GM19324 (cell line): ENCODE measurements at regions not wholly inside any gene's neighbourhood (a gene's known extent, or its start where the extent isn't known, plus 50 kb on each side); places are given as distances from the start of the nearest gene placed in this dataset.

Source experiments
- ATAC-seq: cut with Tn5 transposase; IDR thresholded peaks from one replicate; pipeline ENCODE4 v1.9.1; 2021; ENCODE audit warnings: mild to moderate bottlenecking, moderate library complexity; ENCODE audit not compliant: unreplicated experiment, low FRiP score

DNA sequence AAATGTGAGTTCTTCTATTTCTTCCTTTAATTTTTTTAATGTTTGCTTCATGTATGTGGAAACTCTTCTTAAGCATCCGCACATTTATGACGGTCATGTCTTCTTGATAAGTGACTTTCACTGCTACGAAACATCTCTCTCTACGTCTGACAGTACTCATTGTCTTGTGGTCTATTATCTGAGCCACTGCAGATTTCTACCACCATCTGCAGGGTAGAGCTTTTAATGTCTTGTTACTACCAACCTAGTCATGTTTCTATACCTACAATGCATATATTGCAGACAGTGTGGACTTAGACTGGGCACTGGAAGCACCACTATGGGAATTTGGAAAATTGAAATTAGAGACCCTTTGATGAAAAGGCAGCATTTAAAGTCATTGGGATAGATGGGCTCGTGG is 75.4 kb upstream of the ARHGEF7 start:
- ATAC-seq: no peak

DNA sequence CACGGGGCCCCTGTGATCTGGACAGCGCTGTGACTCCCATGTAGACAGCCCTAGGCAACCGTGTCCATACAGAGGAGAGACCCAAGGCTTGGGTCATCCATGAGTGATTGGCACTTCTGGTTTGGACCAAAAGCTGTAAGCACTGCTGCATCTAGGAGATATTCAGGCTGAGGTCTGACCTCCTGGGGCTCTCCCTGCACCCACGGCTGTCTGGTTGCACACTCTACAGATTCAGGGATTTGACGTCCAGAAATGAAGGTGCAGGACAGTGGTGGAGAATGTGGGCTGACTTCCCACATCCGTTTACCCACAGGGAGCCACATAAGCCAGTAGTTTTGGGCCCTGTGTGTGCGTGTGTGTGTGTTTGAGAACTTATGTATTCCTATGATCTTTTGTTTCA is 76.2 kb upstream of the ARHGEF7 start:
- ATAC-seq: no peak

GRCh38 chr13:111037927-111038326 is 77.2 kb upstream of the ARHGEF7 start:
- no peak for ATAC-seq

DNA sequence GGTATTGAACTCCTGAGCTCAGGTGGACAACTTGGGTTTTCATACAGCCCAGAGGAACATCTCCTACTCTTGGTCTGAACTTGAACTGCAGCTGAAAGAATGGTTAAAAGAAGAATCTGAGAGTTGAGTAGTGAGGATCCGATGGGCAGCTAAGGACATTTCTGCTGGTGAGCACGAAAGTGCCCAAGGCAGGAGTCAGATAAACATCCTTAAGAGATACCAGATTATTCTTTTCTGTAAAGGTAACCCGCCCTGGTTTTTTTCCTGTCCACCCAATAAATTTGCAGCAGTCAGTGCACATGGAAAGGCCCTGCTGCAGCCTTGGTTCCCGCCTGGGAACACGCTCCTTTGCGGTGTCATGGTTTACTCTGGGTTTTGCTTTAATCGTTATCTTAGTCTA is 78.4 kb upstream of the ARHGEF7 start:
- no peak for ATAC-seq

DNA sequence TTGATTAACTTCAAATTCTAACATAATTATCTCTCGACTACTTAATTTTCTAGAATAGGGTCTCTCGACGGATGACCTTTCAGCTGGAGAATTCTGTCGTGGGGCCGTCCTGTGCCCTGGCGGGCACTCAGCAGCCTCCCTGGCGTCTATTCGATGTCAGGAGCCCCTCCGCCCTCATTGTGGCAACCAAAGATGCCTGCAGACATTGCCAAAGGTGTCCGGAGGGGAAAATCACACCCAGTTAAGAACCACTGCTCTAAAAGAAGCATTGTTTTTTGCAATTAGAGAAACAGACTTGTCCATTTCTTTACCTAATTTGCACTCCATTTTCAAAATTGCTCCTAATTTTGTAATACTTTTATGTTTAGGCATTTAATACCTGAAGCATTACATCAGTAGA is 79.2 kb upstream of the ARHGEF7 start:
- ATAC-seq: no peak

DNA sequence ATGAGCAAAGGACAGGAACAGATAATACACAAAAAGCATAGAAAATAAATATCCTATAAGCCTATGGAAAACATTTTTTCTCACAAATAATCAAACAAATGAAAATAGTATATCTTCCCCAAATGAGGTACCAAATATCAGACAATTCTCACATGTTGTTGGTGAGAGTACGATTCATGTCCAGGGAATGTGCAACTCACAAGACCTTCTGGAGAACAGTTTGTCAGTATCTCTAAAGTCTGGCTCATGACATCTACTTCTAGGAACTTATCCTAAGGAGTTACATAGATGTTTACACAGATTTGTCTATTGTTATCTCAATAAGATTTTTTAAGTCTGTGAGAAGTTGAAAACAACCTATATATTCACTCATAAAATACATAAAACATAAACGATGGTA is 80.3 kb upstream of the ARHGEF7 start:
- ATAC-seq: no peak

GRCh38 chr13:111033172-111034130 is 81.7 kb upstream of the ARHGEF7 start:
- no peak for ATAC-seq

GRCh38 chr13:111031531-111031961 is 83.6 kb upstream of the ARHGEF7 start:
- no peak for ATAC-seq

- ATAC-seq: no peak
Observed at GRCh38 chr13:111029957-111030609, 85.0 kb upstream of the ARHGEF7 start.

DNA sequence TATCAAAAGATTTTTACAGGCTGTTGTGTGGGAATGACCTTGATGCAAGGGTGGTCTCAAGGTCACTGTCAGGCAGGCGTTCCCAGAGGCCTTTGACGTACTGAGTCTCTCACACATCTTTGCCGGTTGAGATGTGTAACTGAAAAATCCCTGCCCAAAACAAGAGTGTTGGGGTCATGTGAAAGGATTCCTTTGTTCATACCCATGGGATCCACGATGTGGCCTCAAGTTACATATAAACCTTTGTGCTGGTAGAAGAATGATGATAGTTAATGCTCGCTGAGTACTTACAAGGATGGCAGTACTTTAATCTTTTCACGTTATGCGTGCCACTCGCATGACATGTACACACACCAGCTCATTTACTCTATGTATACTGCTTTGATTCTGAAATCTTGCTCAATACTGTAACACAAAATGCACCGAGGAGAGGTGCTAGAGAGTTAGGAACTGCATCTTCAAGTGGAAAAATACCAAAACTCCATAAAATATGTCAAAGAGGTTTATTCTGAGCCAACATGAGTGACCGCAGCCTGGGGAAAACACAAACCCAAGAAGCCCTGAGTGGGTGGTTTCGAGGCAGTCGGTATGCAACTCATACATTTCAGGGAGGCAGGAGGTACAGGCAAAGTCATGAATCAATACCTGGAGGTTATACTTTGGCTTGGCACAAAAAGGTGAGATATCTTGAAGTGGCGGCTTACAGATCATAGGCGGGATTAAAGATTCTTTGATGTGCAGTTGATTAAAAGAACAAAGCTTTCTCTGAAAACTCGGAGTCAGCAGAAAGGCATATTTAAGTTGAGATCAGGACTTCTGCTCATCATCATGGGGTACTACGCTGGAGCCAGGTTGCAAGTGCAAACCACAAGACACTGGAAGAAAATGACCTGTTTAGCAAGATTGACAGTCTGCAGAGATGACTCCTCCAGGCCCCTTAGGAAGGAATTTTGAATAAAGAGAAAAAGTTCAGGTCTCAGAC is 87.4 kb upstream of the ARHGEF7 start:
- no peak for ATAC-seq

GRCh38 chr13:111025310-111025709 is 89.8 kb upstream of the ARHGEF7 start:
- no peak for ATAC-seq

- ATAC-seq: no peak
Observed at GRCh38 chr13:111022886-111023285, 92.2 kb upstream of the ARHGEF7 start.

GRCh38 chr13:111022241-111022640 is 92.9 kb upstream of the ARHGEF7 start:
- no peak for ATAC-seq

DNA sequence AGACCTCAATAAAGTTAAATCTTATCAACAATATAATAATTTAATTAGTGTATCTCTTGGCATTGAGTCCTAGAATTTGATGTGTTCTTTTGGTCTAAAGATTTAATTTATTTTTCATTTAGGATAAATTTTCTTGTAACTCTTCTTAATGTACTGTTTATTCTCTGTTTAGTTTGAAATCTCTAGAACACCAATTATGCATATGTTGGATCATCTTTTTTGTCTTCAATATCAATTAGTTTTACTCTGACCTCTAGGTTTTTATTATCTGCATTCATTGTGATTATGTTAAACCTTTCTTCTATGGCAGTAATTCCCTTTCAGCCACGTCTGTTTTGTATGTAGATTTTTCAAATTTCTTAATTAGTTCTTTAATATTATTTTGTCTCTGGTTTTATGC is 93.8 kb upstream of the ARHGEF7 start:
- ATAC-seq: no peak

- ATAC-seq: no peak
Observed at GRCh38 chr13:111020546-111020945, 94.6 kb upstream of the ARHGEF7 start.

GRCh38 chr13:111020021-111020420 is 95.1 kb upstream of the ARHGEF7 start:
- ATAC-seq: no peak

DNA sequence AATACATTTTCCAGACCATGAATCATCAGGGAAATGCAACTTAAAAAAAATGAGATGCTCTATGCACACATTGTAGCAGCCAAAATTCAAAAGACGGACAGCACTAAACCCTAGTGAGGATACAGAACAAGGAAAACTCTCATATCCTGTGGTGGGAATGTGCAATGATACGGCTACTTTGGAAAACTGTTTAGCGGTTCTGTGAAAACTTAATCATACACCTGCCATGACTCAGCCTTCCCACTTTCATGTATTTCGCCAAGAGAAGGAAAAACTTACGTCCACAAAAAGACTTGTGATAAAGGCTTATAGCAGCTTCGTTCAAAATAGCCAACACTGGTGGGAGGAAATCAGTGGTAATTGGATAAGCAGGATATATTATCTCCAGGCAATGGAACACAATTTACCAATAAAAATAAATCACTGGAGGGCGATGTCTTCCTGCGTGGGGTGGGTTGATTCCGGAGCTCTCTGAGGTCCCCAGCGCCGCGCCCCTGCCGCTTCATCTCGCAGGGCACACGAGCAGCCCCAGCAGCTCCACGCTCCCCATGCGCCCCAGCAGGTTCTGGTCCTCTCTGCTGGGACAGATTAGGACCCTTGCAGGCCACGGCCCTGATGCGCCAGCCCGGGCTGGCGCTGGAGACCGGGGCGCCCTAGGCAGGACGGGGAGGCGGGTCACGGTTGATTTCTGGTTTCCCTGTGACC is 97.2 kb upstream of the ARHGEF7 start:
- ATAC-seq: no peak

DNA sequence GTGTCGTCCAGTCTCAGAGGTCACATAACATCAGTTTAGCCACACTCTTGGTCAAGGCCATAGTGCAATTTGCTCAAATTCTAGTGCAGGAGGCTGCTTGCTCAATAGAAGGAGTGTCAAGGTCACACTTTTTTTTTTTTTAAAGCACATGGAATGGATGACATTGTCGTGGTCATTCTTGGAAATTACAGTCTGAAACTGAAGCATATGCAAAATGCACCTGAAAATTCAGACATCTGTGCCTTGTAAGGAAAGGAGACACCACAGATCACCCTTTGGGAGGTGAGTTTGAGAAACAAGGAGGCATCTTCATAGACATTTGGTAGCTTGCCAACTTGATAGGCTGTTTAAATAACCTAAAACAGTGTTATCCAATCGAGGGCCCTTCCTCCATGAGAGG is 98.3 kb upstream of the ANKRD10 start:
- no peak for ATAC-seq

DNA sequence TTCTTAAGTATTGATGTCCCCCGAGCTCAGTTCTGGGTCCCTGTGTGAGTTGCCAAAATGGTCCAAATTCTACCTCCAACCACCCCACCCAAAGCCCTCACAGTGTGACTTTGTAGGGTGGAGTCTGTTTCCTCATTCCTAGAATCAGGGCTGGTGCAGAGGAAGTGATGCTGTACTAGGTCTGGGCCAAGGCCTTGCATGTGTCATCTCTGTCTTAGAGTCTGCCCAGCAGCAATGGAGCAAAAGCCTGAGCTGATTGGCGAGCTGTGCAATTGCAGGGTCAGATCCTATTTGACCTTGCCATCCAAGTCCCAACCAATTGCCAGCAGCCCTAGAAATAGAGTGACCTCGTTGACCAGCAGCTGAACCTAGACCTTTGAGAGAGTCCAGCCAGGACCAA is 97.0 kb upstream of the ANKRD10 start:
- ATAC-seq: no peak

DNA sequence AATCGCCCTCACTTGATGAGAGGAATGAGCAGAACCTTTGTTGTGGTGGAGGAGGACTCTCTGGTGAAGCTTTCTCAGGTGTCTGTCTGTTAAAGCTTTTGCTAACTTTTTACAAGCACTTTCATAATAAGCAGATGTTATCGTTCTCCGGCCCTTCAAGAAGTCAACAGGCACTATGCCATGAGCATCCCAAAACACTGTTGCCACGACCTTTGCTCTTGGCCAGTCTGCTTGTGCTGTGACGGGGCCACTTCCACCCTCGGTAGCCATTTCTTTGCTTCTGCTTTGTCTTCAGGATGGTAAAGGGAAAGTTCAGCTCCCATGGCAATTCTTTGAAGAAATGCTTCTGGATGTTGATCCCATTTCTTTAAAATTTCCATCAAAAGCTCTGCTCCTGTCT is 93.5 kb upstream of the ANKRD10 start:
- no peak for ATAC-seq
